ENCODE measurements at regions not wholly inside any gene's neighbourhood (a gene's known extent, or its start where the extent isn't known, plus 50 kb on each side); places are given as distances from the start of the nearest gene placed in this dataset.

DNA sequence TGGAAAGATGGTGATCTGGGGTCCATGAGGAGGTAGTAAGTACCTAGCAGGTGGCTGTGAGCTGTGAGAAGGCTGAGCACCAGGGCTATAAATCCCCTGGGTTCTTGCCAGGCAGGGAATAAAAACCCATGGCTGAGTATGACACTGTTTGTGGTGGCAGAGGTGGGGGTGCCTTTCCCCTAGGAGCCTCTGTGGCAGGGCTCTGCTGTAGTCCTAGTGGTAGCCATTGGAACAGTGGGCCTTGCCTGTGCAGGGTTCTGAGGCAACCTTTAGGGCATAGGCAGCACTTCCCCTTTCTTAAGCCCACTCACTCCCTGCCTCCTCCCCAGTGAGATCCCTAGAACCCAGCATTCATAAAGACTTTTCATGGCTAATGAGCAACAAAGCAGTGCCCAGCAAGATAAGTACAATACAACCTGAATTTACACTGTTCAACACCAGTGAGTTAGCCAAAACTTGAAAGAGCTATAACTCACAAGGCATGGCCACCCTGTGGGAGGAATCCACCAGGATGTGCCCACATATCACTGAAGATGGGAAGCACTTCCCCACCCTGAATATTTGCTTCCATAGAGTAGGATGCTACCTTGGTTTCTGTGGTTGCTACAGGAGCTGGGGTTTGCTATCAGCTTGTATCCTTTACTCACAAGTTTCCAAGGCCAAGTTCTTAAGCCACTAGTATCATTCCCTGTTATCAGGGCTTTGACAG, 100.9 kb upstream of the NEUROD1 start:
- ATAC-seq = peak in 1 of 2 experiments; percentile 69; a peak in 4 of 6 replicates
- POLR2A ChIA-PET = no interaction called here
- H3K4me2 ChIP-seq = peak overlapping the region; percentile 35
- CTCF ChIA-PET = no interaction called here
- peak in 1 of 2 experiments; percentile 28 for DNase-seq (ENCODE audit: low read depth in 1 of 2, low spot score in 1 of 2)
- H3K4me1 ChIP-seq = peaks cover 60% of the 10 kb centered on the region
- H3K27ac ChIP-seq = peak overlapping the region; percentile 59 to 78; a peak in 5 of 6 replicates
- FAIRE-seq = no peak
- H3K9me3 ChIP-seq = no peaks in the 10 kb centered on the region
- no peak for TF ChIP-seq HEYL (CRISPR knock-in tag; IDR thresholded peaks at IDR 0.05)
- TF ChIP-seq, protein P1, sequence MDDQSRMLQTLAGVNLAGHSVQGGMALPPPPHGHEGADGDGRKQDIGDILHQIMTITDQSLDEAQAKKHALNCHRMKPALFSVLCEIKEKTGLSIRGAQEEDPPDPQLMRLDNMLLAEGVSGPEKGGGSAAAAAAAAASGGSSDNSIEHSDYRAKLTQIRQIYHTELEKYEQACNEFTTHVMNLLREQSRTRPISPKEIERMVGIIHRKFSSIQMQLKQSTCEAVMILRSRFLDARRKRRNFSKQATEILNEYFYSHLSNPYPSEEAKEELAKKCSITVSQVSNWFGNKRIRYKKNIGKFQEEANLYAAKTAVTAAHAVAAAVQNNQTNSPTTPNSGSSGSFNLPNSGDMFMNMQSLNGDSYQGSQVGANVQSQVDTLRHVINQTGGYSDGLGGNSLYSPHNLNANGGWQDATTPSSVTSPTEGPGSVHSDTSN (IDR thresholded peaks at IDR 0.05) = no peak
- no peak for TF ChIP-seq CEBPB (IDR thresholded peaks at IDR 0.05)
- no peak for TF ChIP-seq CHD4 (IDR thresholded peaks at IDR 0.05; ENCODE audit: borderline replicate concordance)
- TF ChIP-seq, protein P2, sequence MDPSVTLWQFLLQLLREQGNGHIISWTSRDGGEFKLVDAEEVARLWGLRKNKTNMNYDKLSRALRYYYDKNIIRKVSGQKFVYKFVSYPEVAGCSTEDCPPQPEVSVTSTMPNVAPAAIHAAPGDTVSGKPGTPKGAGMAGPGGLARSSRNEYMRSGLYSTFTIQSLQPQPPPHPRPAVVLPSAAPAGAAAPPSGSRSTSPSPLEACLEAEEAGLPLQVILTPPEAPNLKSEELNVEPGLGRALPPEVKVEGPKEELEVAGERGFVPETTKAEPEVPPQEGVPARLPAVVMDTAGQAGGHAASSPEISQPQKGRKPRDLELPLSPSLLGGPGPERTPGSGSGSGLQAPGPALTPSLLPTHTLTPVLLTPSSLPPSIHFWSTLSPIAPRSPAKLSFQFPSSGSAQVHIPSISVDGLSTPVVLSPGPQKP (IDR thresholded peaks at IDR 0.05; ENCODE audit: low read depth, low read length) = no peak
- no peak for TF ChIP-seq RFX5 (IDR thresholded peaks at IDR 0.05)
- no peak for TF ChIP-seq SREBF2 (IDR thresholded peaks at IDR 0.05)
- no peak for TF ChIP-seq FOXS1 (CRISPR knock-in tag; IDR thresholded peaks at IDR 0.05)
- TF ChIP-seq HOXB5 (CRISPR knock-in tag; IDR thresholded peaks at IDR 0.05) = no peak
- TF ChIP-seq, protein P3, sequence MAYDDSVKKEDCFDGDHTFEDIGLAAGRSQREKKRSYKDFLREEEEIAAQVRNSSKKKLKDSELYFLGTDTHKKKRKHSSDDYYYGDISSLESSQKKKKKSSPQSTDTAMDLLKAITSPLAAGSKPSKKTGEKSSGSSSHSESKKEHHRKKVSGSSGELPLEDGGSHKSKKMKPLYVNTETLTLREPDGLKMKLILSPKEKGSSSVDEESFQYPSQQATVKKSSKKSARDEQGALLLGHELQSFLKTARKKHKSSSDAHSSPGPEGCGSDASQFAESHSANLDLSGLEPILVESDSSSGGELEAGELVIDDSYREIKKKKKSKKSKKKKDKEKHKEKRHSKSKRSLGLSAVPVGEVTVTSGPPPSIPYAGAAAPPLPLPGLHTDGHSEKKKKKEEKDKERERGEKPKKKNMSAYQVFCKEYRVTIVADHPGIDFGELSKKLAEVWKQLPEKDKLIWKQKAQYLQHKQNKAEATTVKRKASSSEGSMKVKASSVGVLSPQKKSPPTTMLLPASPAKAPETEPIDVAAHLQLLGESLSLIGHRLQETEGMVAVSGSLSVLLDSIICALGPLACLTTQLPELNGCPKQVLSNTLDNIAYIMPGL (CRISPR knock-in tag; IDR thresholded peaks at IDR 0.05; ENCODE audit: borderline replicate concordance) = no peak
- TF ChIP-seq, protein P4, sequence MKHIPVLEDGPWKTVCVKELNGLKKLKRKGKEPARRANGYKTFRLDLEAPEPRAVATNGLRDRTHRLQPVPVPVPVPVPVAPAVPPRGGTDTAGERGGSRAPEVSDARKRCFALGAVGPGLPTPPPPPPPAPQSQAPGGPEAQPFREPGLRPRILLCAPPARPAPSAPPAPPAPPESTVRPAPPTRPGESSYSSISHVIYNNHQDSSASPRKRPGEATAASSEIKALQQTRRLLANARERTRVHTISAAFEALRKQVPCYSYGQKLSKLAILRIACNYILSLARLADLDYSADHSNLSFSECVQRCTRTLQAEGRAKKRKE (CRISPR knock-in tag; IDR thresholded peaks at IDR 0.05; ENCODE audit: low read depth) = no peak
- TF ChIP-seq POLR2A (IDR thresholded peaks at IDR 0.05; ENCODE audit: low read length) = no peak
- no peak for TF ChIP-seq TFCP2L1 (CRISPR knock-in tag; IDR thresholded peaks at IDR 0.05)
- TF ChIP-seq NR3C1 (IDR thresholded peaks at IDR 0.05) = no peak
- no peak for TF ChIP-seq ZSCAN20 (CRISPR knock-in tag; IDR thresholded peaks at IDR 0.05)
- no peak for TF ChIP-seq NFE2L2 (conservative IDR thresholded peaks at IDR 0.05; ENCODE audit: low read length)
- TF ChIP-seq, protein P5, sequence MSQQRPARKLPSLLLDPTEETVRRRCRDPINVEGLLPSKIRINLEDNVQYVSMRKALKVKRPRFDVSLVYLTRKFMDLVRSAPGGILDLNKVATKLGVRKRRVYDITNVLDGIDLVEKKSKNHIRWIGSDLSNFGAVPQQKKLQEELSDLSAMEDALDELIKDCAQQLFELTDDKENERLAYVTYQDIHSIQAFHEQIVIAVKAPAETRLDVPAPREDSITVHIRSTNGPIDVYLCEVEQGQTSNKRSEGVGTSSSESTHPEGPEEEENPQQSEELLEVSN (IDR thresholded peaks at IDR 0.05; ENCODE audit: borderline replicate concordance, low read depth) = no peak
- TF ChIP-seq JUN (IDR thresholded peaks at IDR 0.05) = no peak
- TF ChIP-seq HDAC2 (IDR thresholded peaks at IDR 0.05) = no peak
- H3K4me3 ChIP-seq = no peak overlapping the region

DNA sequence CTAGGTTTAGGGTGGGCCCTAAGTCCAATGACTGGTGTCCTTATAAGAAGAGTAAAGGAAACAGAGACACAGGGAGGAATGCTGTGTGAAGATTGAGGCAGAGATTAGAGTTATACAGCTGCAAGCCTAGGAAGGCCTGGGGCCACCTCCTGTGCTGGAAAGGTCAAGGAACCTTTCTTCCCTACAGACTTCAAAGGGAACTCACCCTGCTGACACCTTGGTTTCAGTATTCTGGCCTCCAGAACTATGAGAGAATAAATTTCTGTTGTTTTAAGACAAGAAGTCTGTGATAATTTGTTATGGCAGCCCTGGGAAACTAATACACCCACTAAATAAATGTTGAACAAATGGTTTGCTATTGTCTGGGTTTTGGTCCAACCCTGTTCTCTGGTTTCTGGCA, 102.3 kb upstream of the NEUROD1 start:
- Histone ChIP-seq H3K9me3 (no peaks in the 10 kb centered on the region), H3K4me1 (peaks cover 68% of the 10 kb centered on the region), H3K4me2 (no peak overlapping the region), H3K4me3 (no peak overlapping the region), H3K27ac (peak overlapping the region; percentile 13 to 67; a peak in 5 of 6 replicates)
- ChIA-PET CTCF (no interaction called here), POLR2A (no interaction called here)
- ATAC-seq (no peak), FAIRE-seq (no peak), DNase-seq (ENCODE audit: low read depth in 1 of 2, low spot score in 1 of 2) (no peak)
- TF ChIP-seq RNF2 (IDR thresholded peaks at IDR 0.05; ENCODE audit: borderline replicate concordance, low read depth) (no peak), RCOR1 (IDR thresholded peaks at IDR 0.05; ENCODE audit: low read depth, low read length) (no peak), CBX8 (IDR thresholded peaks at IDR 0.05) (no peak), NR3C1 (IDR thresholded peaks at IDR 0.05) (no peak), ZC3H11A (IDR thresholded peaks at IDR 0.05) (no peak), CEBPB (IDR thresholded peaks at IDR 0.05) (no peak), CHD2 (IDR thresholded peaks at IDR 0.05; ENCODE audit: low read length, partially characterized antibody) (no peak)
